AG04449 (cell line): ENCODE measurements at regions not wholly inside any gene's neighbourhood (a gene's known extent, or its start where the extent isn't known, plus 50 kb on each side); places are given as distances from the start of the nearest gene placed in this dataset.

ENCODE experiments used
- CTCF ChIA-PET: fragments of 350-600 bp; formaldehyde crosslinking; extraction: SDS; loops from one replicate; lab custom pipeline; 2021; ENCODE audit warnings: antibody characterized with exemption; lab: Yijun Ruan, JAX
- POLR2A ChIA-PET: fragments of 400-600, 350-600 bp; formaldehyde crosslinking; extraction: SDS; loops from one replicate; lab custom pipeline; 2020; ENCODE audit warnings: antibody characterized with exemption, inconsistent platforms; lab: Yijun Ruan, JAX
- DNase-seq: peaks from one replicate; pipeline ENCODE4 v3.0.0-alpha.2; 2010; ENCODE audit warnings: low read depth, low spot score
- H3K4me3 ChIP-seq: 2 replicates; pipeline ENCODE4 v1.5.1; 2011; ENCODE audit warnings: low read depth, mild to moderate bottlenecking, control low read depth, low read length
- CTCF ChIP-seq: IDR thresholded peaks from one replicate; pipeline ENCODE4 v1.5.1; 2011; ENCODE audit warnings: mild to moderate bottlenecking, moderate library complexity, low read length, control low read depth, inconsistent platforms; ENCODE audit not compliant: insufficient read depth; ENCODE audit errors: missing control alignments

- CTCF ChIA-PET: no interaction called here
- no peak for DNase-seq
- POLR2A ChIA-PET: interaction anchor here (0.6 kb wide), 1 partner anchor 37 kb away, joined by 4 read pairs; no protein-coding TSS in a partner anchor
- H3K4me3 ChIP-seq: no peak overlapping the region
- no peak for TF ChIP-seq CTCF
Measured at GRCh38 chr4:181859439-181859838, 383.8 kb upstream of the TENM3 start.

- H3K4me3 ChIP-seq: no peak overlapping the region
- ChIA-PET CTCF (no interaction called here), POLR2A (no interaction called here)
- peak; percentile 51 for DNase-seq
- TF ChIP-seq CTCF: no peak
Measured at GRCh38 chr4:181860157-181860556, 383.0 kb upstream of the TENM3 start.

DNA sequence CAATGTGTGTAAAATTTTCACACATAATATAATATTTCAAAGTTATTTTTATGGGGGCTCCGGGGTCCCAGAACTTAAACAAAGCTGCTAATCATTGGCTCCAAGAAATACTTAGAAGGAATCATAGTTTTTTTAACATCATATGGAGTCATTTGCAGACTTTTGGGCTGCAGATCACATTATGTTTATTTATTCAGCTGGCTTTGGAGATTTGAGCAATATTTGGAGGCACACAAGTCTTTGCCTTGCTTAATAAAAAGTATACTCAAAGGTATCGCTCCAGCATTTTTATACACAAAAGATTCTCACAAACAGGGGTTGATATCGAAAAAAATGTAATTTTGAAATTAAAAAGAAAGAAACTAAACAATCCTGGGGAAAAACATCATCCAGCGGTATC, 382.5 kb upstream of the TENM3 start:
- CTCF ChIA-PET: no interaction called here
- H3K4me3 ChIP-seq: no peak overlapping the region
- no peak for DNase-seq
- TF ChIP-seq CTCF: no peak
- POLR2A ChIA-PET: no interaction called here

DNA sequence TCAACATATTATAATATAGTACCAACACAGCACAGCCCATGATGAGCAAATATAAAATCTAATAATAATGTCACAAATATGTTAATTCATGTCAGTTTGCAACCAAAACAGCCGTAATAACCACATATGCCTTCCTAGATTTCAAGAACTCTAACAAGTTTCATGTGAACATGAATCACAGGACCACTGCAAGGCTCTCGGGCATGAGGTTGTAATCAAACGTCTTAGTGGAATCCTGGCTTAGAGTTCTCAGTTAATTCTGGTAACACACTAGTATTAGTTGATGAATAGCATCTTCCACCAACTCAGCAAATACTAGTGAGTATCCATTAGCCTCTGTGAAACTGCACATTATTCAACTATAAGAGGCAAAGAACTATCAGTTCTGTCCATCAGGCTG, 379.3 kb upstream of the TENM3 start:
- no peak overlapping the region for H3K4me3 ChIP-seq
- TF ChIP-seq CTCF: no peak
- ChIA-PET POLR2A (no interaction called here), CTCF (no interaction called here)
- DNase-seq: no peak

- ChIA-PET CTCF (no interaction called here), POLR2A (no interaction called here)
- peak; percentile 44 for DNase-seq
- H3K4me3 ChIP-seq: no peak overlapping the region
- no peak for TF ChIP-seq CTCF
Measured at GRCh38 chr4:181870326-181870725, 372.9 kb upstream of the TENM3 start.

DNA sequence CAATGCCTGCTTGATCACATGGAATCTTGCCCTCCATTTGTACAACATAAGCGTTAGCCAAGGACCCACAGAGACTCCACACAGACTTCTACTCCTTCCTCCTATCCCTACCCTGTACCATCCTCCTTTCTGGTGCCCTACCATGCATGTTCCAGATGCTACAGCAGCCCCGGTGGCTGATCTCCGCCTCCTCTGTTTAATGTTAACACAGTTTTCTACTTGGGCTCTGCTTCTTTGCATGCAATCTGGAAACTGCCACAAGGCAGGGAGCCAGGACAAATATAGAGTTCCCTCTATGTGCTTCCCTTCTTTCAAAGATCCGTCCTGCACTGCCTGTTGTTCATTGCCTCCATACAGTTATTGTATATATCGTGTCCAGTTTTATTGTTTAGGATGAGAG, 368.6 kb upstream of the TENM3 start:
- POLR2A ChIA-PET: no interaction called here
- no peak for TF ChIP-seq CTCF
- DNase-seq: no peak
- CTCF ChIA-PET: no interaction called here
- H3K4me3 ChIP-seq: no peak overlapping the region
